H1 (cell line): ENCODE measurements at regions not wholly inside any gene's neighbourhood (a gene's known extent, or its start where the extent isn't known, plus 50 kb on each side); places are given as distances from the start of the nearest gene placed in this dataset.

Experiments used
- CBX5 ChIP-seq: fragments of 300-800, 300-1000 bp; sonication (generic); IDR thresholded peaks from 2 replicates; pipeline ENCODE4 v1.7.1; 2016; ENCODE audit warnings: antibody characterized with exemption, low read length, low read depth
- POLR2AphosphoS5 ChIP-seq: IDR thresholded peaks from 2 replicates; pipeline ENCODE4 v1.6.1; 2011; ENCODE audit warnings: low read depth, low read length
- RBBP5 ChIP-seq: IDR thresholded peaks from 2 replicates; pipeline ENCODE4 v1.7.1; 2012; ENCODE audit warnings: low read depth, mild to moderate bottlenecking, inconsistent platforms, low read length, moderate library complexity, borderline replicate concordance
- RFX5 ChIP-seq: IDR thresholded peaks from 2 replicates; pipeline ENCODE4 v1.6.1; 2011; ENCODE audit warnings: low read depth, low read length, improper control_type of control experiment, borderline replicate concordance
- TF ChIP-seq, protein P1 (sequence below): IDR thresholded peaks from 2 replicates; pipeline ENCODE4 v1.6.1; 2011; ENCODE audit warnings: low read depth, mild to moderate bottlenecking, low read length; ENCODE audit not compliant: insufficient read depth

DNA sequence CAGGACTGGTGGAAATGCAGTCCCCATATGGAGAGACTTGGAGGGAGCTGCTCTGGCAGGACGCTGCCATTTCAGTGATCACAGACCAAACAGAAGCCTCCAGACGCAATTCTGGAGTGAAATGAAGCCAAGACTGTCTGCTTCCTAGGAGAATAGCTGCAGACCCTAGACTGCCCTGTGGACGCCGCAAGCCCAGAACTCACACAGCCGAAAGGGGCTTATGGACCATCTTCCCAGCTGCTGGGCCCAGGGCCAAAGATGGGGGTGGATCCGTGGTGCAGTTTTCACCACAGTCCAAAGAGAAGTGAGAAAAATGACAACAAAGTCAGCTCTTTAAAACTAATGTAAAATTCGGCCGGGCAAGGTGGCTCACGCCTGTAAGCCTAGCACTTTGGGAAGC lies 165.7 kb downstream of the CBLN1 start (continued):
- TF ChIP-seq RFX5 = no peak
- TF ChIP-seq RBBP5 = no peak
- TF ChIP-seq, protein P1, sequence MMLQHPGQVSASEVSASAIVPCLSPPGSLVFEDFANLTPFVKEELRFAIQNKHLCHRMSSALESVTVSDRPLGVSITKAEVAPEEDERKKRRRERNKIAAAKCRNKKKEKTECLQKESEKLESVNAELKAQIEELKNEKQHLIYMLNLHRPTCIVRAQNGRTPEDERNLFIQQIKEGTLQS = no peak
- no peak for TF ChIP-seq POLR2AphosphoS5
- no peak for TF ChIP-seq CBX5
